Suprapubic skin (tissue), 4 donors: ENCODE measurements at regions not wholly inside any gene's neighbourhood (a gene's known extent, or its start where the extent isn't known, plus 50 kb on each side); places are given as distances from the start of the nearest gene placed in this dataset.

Experiments used
- DNase-seq, 2 donors: peaks; one replicate each; pipeline ENCODE4 v3.0.0-alpha.2; 2019; ENCODE audit warnings: low spot score in 2 of 2
- H3K27ac ChIP-seq: fragments of 200-600 bp; sonication (generic); one replicate; pipeline ENCODE4 v1.5.1; 2019
- H3K27me3 ChIP-seq: fragments of 200-600 bp; sonication (generic); one replicate; pipeline ENCODE4 v1.5.1; 2019
- H3K36me3 ChIP-seq: fragments of 200-600 bp; sonication (generic); one replicate; pipeline ENCODE4 v1.5.1; 2019
- H3K4me1 ChIP-seq: fragments of 200-600 bp; sonication (generic); one replicate; pipeline ENCODE4 v1.5.1; 2019
- H3K4me3 ChIP-seq: fragments of 200-600 bp; sonication (generic); one replicate; pipeline ENCODE4 v1.5.1; 2019; ENCODE audit warnings: mild to moderate bottlenecking
- H3K9me3 ChIP-seq: fragments of 200-600 bp; sonication (generic); one replicate; pipeline ENCODE4 v1.5.1; 2019
- EP300 ChIP-seq: sonication (generic); formaldehyde crosslinking; IDR thresholded peaks from one replicate; pipeline ENCODE4 v1.6.1; 2017; ENCODE audit warnings: antibody characterized with exemption
- POLR2A ChIP-seq, 2 donors: fragments of 450-650 bp; IDR thresholded peaks; one replicate each; pipeline ENCODE4 v1.6.1; 2017; ENCODE audit warnings: antibody characterized with exemption in 2 of 2, mild to moderate bottlenecking in 2 of 2, moderate library complexity in 2 of 2
- POLR2AphosphoS5 ChIP-seq, 3 donors: sonication (generic); formaldehyde crosslinking; IDR thresholded peaks; one replicate each; pipeline ENCODE4 v1.6.1; 2017; ENCODE audit warnings: antibody characterized with exemption in 3 of 3
- WGBS: methylation state at CpG from one replicate; pipeline ENCODE4 v1.1.5; 2018; 5-methylcytosine and 5-hydroxymethylcytosine counted together
- TF ChIP-seq, protein P1 (sequence below), 2 donors: fragments of 200-600 bp in 1 of 2; fragments of 450-650 bp in 1 of 2; sonication (generic) in 1 of 2; IDR thresholded peaks; one replicate each; pipeline ENCODE4 v1.5.1; 2016 to 2019; ENCODE audit warnings: antibody characterized with exemption in 2 of 2, mild to moderate bottlenecking in 1 of 2, moderate library complexity in 1 of 2

DNA sequence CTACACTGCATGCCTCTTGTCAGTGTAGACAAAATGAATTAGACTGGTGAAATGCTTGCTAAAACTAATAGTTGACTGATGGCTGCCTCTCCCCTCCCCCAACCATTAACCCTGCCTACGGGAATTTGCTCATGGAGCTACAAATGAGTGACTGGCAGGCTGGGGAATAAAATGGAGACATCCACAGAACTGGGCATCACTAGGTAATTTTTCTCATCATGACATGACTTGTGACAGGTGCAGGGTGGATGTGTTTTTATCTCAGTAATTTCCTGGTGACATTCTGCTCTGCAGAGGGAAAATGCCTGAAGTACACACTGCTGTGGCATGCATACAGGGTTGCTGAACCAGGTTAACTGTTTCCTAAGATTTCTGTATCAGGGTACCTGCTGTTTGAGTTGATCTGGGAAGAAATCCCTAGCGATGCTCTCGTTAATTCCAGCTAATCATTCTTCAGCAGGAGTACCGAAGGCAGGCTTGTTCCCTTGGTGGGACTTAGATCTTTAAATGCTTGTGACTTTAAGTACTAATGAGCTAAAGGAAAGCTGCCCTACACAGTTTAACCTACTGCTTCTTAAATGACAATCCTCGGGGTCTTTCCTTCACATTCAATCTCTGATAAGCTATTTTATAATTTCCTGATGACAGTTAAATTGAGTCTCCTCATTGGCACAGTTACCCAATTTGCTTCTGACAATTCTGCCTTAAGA lies 376.3 kb upstream of the LCORL start:
- DNase-seq = no peak
- TF ChIP-seq POLR2AphosphoS5 (IDR thresholded peaks at IDR 0.05) (no peak), POLR2A (IDR thresholded peaks at IDR 0.05) (no peak), EP300 (no peak)
- TF ChIP-seq, protein P1, sequence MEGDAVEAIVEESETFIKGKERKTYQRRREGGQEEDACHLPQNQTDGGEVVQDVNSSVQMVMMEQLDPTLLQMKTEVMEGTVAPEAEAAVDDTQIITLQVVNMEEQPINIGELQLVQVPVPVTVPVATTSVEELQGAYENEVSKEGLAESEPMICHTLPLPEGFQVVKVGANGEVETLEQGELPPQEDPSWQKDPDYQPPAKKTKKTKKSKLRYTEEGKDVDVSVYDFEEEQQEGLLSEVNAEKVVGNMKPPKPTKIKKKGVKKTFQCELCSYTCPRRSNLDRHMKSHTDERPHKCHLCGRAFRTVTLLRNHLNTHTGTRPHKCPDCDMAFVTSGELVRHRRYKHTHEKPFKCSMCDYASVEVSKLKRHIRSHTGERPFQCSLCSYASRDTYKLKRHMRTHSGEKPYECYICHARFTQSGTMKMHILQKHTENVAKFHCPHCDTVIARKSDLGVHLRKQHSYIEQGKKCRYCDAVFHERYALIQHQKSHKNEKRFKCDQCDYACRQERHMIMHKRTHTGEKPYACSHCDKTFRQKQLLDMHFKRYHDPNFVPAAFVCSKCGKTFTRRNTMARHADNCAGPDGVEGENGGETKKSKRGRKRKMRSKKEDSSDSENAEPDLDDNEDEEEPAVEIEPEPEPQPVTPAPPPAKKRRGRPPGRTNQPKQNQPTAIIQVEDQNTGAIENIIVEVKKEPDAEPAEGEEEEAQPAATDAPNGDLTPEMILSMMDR (IDR thresholded peaks at IDR 0.05) = no peak
- 59% methylated on average over 5 of the region's 5 CpGs for WGBS
- H3K27me3 ChIP-seq = no peaks in the 10 kb centered on the region
- H3K36me3 ChIP-seq = no peaks in the 10 kb centered on the region
- no peaks in the 10 kb centered on the region for H3K9me3 ChIP-seq
- no peak overlapping the region for H3K27ac ChIP-seq
- H3K4me3 ChIP-seq = no peak overlapping the region
- no peaks in the 10 kb centered on the region for H3K4me1 ChIP-seq

DNA sequence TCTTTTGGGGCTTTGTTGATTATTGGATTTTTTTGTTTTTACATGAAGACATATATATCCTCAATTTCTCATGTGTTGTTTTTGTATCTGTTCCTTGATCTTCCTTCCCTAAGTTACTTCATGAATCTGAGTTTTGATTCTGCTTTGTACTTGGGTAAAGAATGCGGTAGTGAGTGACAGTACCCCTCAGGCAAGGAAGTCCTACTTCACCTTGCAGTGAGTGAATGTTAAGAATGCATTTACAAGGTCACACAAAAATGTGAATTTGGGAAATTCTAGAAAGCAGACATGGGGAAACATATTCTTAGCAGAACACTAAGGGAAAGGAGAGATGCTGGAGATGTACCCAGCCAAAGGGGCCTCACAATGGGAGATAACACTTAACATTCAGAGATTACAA lies 373.1 kb upstream of the LCORL start:
- DNase-seq = no peak
- no peaks in the 10 kb centered on the region for H3K36me3 ChIP-seq
- 71% methylated on average over 1 of the region's 1 CpG for WGBS
- H3K4me3 ChIP-seq = no peak overlapping the region
- no peak for TF ChIP-seq EP300
- H3K27ac ChIP-seq = no peak overlapping the region
- no peaks in the 10 kb centered on the region for H3K4me1 ChIP-seq
- H3K27me3 ChIP-seq = no peaks in the 10 kb centered on the region
- H3K9me3 ChIP-seq = no peaks in the 10 kb centered on the region

DNA sequence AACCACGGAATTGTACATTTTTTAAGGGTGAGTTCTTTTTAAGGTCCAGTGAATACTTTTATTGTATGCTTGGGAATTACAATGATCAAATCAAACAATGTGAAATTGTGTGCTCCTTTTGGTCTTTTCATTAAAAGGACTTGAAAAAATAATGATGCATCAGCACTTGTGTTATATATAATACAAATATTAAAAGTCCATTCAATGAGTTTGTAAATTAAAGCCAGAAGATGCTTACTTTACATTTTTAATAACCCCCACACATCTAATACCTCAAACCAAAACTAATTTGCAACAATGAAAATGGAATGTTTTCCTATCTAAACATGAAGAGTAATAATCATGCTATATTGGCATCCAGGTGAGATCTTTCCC lies 369.8 kb upstream of the LCORL start:
- H3K4me1 ChIP-seq = no peaks in the 10 kb centered on the region
- no peaks in the 10 kb centered on the region for H3K36me3 ChIP-seq
- no peak for DNase-seq
- 63% methylated on average over 1 of the region's 1 CpG for WGBS
- no peaks in the 10 kb centered on the region for H3K9me3 ChIP-seq
- no peak overlapping the region for H3K27ac ChIP-seq
- H3K27me3 ChIP-seq = no peaks in the 10 kb centered on the region
- no peak overlapping the region for H3K4me3 ChIP-seq
- TF ChIP-seq EP300 = no peak
- TF ChIP-seq POLR2A (IDR thresholded peaks at IDR 0.05) = no peak
- TF ChIP-seq, protein P1 (IDR thresholded peaks at IDR 0.05) = no peak
- no peak for TF ChIP-seq POLR2AphosphoS5 (IDR thresholded peaks at IDR 0.05)

DNA sequence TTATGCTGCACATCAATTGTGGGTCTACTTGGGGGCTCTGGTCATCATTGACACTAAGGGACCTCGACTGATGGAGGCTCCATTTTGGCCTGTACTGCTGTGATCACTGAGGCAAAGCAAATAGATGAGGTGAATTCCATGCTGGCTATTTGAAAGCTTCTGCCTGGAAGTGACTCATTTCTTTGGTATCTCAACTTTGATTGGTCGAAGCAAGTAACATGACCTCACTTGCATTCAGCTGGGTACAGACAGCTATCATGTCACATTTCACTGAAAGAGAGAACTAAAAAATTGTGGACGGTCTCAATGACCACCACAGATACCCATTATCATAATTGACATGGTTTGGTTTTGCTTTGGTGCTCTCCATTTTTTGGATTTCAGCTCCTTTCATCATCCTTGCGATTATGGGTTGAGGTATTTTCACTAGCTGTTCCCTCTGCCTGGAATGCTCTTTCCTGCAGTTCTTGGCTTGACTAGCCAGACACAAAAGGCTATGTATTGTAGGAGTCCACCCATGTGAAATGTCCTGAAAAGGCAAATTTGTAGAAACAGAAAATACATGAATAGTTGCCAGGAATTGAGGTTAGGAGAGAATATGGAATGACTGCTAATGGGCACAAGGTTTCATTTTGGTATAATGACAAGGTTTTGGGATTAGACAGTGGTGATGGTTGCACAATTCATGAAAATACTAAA lies 369.2 kb upstream of the LCORL start:
- Histone ChIP-seq H3K27me3 (no peaks in the 10 kb centered on the region), H3K36me3 (no peaks in the 10 kb centered on the region), H3K9me3 (no peaks in the 10 kb centered on the region), H3K4me3 (no peak overlapping the region), H3K27ac (no peak overlapping the region), H3K4me1 (no peaks in the 10 kb centered on the region)
- no peak for DNase-seq
- 80% methylated on average over 4 of the region's 4 CpGs for WGBS
- TF ChIP-seq POLR2A (IDR thresholded peaks at IDR 0.05) (no peak), EP300 (no peak), POLR2AphosphoS5 (IDR thresholded peaks at IDR 0.05) (no peak)
- TF ChIP-seq, protein P1 (IDR thresholded peaks at IDR 0.05) = no peak

DNA sequence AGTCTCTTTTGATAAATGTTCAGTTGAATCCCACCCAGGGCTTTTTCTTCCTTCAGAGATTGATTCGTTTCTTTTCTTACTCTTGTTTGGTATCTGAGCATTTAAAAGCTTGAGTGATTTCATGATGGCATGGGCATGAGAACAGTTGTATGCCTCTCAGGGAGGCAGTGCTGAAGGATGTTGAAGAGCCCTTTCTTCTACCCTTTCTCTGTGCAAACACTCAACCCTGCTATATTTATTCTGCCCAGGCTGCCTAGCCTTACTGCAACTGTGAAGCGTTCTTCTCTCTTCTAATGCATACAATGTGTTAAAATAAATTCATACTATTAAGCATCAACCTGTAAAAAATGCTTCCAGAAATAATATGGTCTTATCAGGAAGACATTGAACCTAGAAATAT lies 367.6 kb upstream of the LCORL start:
- DNase-seq = no peak
- Histone ChIP-seq H3K9me3 (no peaks in the 10 kb centered on the region), H3K4me3 (no peak overlapping the region), H3K27me3 (no peaks in the 10 kb centered on the region), H3K4me1 (no peaks in the 10 kb centered on the region), H3K27ac (no peak overlapping the region), H3K36me3 (no peaks in the 10 kb centered on the region)
- WGBS = 92% methylated on average over 2 of the region's 2 CpGs
- TF ChIP-seq, protein P1 (IDR thresholded peaks at IDR 0.05) = no peak
- TF ChIP-seq POLR2AphosphoS5 (IDR thresholded peaks at IDR 0.05) (no peak), POLR2A (IDR thresholded peaks at IDR 0.05) (no peak), EP300 (no peak)
